GM19324 (cell line): ENCODE measurements at regions not wholly inside any gene's neighbourhood (a gene's known extent, or its start where the extent isn't known, plus 50 kb on each side); places are given as distances from the start of the nearest gene placed in this dataset.
A peak's percentile ranks its signal among the peaks of the same experiment; 100 is the strongest.

Source experiments
- ATAC-seq: cut with Tn5 transposase; IDR thresholded peaks from one replicate; pipeline ENCODE4 v1.9.1; 2021; ENCODE audit warnings: mild to moderate bottlenecking, moderate library complexity; ENCODE audit not compliant: unreplicated experiment, low FRiP score

DNA sequence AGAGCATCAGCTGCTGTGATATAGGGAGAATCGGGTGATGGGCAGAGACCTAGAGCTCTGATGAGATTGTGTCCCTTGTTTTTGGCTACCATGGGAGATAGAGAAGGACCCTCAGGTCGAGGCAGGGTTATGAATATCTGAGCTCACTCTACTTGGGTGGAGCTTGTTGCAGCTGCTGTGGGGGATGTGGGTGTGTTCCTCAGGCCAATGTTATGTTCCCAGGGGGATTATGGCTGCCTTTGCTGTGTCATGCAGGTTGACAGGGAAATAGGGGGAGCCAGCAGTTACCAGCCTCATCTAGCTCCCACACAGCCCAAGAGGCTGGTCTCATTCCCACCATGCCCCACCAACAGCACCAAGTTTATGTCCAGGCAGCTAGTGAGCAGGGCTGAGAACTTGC, 131.5 kb downstream of the TRIM42 start:
- ATAC-seq, result no peak

DNA sequence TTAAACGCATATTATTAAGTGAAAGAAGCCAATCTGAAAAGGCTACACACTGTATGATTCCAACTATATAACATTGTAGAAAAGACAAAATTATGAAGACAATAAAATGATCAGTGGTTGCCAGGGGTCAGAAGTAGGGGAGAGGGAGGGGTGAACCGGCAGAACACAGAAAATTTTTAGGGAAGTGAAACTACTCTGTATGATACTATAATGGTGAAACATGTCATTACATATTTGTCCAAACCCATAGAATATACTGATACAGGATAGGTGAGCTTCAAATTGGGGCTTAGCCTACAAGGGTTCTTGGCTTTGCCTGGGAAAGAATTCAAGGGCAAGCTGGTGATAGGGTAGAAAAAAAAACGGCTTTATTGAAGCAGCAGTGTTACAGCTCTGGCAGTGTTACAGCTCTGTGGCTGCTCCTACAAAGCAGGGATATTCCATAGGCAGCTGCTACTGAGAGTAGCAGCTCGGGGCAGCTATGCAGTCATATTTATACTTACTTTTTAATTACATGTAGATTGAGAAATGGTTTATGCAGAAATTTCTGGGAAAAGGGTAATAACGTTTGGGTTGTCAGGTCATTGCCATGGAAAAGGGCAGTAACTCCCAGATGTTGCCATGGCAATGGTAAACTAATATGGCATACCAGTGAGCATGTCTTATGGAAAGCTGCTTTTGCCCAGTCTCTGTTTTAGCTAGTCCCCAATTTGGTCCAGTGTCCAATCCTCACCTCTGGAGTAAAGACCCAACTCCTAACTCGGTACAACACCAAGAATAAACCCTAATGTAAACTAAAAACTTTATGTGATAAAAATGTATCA, 125.1 kb upstream of the SLC25A36 start:
- peak; percentile 88 for ATAC-seq

DNA sequence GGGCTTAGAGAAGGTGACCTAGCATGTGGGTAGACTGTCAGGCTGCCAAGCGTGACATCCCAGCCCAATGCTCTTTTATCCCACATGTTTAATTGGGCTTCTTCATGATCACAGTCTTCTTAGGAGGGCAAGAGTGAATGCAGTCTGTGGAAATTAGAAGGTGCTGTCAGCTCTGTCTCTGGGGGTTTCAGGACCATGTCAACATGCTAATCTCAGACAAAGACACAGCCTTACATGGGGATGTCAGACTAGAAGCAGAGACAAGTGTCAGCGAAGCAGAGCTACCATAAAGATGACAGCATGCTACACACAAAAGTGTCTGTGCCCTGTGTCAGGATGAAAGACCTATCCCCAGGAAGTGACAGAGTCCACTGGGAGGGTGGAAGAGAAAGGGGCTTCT, 120.1 kb upstream of the SLC25A36 start:
- no peak for ATAC-seq

DNA sequence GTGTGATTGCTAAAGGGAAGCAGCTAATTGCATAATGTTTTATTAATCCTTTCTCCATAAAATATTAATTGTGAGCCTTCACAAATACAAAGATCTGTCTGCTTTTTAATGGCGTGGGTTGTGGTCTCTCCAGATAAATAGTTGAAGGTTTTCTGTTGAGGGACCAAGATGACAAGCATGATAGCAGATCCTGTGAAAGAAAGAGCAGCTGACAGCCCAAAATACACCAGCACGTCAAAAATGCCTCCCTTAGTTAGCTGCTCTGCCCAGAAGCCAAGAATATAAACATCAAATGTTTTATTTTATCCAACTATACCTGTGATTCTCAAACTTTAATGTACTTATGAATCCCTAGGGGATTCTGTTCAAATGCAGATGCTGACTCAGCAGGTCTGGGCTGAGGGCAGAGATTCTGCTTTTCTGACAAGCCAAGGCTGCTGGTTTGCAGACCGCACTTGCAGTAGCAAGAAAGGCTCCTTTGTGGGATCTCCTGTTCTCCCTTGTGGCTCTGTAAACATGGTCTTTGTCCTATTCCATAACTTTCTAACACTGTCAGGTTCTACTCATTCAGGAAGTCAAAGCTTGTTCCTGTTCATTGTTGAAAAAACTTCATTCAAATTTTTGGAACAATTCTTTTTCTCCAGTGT, 119.1 kb upstream of the SLC25A36 start:
- ATAC-seq, result no peak

DNA sequence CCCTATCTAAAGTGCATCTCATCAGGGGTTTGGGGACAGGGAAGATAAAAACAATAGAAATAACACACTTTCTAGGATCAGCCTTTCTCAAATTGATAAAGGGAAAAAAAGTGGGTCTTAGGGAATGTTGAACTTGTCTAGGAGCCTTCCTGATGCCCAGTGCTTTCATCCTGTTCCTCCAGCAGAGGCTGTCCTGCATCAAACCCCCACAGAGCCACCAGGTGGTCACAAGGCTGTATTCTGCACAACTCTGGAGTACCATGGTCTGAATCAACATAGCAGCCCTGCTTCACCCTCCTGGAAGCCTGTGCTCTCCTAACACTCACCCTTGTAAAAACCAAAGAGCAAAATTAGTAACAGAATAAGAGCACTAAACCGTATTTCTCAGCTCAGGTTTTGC, 118.5 kb upstream of the SLC25A36 start:
- no peak for ATAC-seq

DNA sequence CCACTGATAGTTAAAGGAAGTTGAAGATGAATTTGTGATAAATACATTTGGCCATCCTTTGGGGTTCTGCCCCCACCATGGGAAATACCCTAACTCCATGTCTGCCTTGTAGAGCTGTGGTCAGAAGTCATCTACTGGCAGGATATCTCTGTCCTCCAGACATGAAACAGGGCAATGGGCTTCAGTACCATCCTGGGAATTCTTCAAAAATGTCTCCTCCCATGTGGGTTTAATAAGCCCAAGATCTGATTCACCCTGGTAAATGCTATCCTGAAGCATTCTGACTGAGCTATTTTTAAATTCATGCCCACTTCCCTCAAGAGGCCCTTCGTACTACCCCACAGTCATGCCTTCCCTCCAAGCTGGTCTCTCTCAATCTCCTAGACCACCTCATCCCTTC, 113.7 kb upstream of the SLC25A36 start:
- no peak for ATAC-seq

DNA sequence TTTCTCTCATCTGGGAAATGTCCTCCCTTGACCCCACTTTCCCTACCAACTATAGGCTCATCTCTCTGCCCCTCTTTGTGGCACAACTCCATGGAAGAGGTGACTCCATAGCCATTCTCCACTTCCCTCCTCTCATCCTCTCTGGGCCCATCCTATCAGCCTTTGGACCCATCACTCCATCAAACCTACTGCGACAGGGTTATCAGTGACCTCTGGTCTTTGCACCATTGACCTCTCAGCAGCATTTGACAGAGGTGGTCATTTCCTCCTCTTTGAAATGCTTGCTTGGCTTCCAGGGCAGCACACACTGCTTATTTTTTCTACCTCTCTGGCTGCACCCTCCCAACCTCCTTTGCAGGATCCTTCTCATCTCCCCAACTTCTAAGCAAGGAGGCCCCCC, 113.1 kb upstream of the SLC25A36 start:
- no peak for ATAC-seq

DNA sequence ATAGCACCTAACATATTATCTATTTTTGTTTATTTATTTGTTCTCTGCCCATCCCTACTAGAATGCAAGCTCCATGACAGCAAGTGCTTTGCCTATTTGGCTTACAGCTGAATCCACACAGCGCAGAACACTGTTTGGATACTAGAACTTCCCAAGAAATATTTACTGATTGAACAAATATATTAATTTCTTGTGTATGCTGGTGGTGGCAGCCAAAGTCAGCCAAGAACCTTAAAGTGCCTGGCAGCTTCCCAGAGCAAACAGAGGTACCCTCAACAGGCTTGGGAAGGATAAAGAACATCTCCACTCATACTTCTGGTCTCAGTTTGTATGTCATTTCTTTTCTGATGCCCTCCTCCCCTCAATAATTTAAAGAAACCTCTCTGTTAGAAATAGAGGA, 111.8 kb upstream of the SLC25A36 start:
- ATAC-seq, result no peak

DNA sequence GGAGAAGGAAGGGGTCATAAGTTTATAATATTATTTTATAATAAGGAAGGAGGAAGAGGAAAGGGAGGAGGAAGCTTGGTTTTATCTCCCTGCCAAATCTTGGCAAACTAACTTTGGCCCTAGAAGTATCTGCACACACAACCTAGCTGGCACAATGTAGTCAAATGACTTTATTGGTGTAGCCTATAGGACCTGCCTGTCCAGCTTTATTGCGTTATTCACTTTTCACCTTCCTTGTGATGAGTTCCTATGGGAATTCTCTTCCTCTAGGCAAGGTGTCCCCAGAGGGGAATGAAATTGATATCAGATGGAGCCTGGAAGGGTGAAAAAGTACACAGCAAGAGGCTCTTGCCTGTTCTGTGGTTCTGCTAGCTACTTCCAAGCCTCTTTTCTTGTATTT, 111.2 kb upstream of the SLC25A36 start:
- ATAC-seq, result no peak

DNA sequence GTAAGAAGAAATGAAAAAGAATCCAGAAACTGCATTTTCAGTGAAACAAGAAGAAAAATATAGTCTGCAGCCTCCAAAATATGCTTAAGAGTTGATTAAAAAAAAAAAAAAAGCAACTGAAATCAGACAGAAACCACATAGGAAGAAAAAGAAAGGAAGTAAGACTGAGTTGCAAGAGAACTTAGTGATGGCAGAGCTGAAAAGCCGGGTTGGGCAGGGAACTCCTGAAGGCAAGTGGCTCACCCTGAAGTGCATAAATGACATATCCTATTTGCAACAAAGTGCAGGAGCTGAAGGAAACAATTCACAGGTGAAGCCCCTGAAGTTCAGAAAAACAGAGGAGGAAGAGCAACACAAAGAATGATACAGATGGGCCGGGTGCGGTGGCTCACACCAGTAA, 108.8 kb upstream of the SLC25A36 start:
- ATAC-seq, result peak; percentile 65

DNA sequence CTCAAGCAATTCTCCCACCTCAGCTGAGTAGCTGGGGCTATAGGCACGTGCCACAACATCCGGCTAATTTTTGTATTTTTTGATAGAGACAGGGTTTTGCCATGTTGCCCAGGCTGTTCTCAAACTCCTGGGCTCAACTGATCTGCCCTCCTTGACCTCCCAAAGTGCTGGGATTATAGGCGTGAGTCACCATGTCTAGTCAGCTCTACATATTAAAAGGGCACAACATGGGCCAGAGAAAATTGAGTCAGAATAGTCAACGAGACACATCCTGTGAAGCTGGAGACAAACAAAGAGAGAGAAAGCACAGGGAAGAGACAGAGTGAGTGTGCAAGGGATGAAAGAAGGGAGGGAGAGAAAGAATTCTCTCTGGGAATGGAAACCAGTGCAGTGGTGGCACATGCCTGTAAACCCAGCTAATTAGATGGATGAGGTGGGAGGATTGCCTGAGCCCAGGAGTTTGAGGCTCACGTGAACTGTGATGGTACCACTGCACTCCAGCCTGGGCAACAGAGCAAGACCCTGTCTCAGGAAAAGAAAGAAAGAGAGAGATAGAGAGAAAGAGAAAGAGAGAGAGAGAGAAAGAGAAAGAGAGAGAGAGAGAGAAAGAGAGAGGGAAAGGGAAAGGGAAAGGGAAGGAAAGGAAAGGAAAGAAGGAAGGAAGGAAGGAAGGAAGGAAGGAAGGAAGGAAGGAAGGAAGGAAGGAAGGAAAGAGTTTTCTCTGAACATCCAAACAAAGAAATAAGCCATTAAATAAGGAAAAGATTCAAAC, 107.2 kb upstream of the SLC25A36 start:
- no peak for ATAC-seq

DNA sequence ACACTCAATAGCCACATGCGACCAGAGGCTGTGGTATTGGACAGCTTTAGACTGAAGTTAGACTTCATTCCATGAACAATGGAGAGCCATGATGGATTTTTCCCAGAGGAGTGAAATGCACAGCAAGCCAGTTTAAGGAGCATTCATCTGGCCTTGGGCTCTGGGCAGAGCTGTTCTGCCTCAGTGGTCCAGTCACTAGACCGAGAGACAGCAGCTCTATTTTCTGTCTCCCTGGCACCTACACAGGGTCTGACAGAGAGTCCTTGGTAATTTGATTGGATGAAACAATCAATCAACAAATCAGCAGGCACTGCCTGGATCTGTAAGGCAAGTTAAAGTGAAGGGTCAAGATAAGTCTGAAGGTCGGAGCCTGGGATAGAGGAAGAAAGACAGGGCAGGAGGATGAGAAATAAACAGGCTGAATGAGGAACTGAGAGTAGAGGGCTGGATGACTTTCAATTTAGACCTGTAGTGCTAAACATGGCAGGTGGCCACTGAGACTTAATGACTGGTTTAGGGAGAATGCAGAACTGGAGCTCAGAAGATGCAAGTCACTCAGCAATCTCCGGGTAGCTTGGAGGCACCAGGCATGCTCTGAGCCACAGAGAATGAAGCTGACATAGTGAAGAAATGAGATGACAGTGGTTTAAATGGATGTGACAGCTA, 98.5 kb upstream of the SLC25A36 start:
- ATAC-seq, result peak; percentile 86

DNA sequence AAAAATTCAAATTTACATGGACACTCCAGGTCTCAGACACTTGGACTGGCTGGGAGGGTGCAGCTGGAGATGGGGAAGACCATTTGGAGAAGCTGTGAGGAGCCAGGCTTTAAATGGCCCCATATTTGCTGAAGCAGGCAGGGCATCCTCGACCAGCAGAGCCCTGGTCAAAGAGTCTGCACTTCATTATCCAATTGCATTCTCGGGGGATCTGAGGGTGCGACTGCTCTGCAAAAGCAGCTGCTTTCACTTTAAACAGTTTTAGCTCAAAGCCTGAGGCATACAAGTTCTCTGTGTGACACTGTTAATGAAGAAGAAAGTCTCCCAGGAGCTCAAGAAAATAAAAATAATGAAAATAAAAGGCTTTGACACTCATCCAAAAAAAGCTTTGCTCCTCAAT, 98.0 kb upstream of the SLC25A36 start:
- peak; percentile 11 for ATAC-seq

DNA sequence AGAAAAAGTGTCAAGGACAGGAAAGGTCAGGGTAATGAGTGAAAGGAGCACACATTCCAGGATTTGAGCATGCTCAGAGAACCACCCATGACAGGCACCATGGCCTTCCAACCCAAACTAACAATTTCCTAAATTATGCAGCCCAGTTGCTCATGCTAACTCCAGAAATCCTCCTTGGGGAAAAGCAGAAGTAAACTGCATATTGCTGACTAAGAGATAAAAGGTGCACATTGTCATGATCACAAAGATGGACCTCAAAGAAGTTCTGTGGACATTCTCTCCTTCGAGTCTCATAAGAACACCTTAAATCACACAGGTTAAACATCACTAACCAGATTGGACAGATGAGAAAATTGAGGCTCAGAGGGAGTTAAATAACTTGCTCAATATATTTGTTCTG, 97.6 kb upstream of the SLC25A36 start:
- no peak for ATAC-seq

DNA sequence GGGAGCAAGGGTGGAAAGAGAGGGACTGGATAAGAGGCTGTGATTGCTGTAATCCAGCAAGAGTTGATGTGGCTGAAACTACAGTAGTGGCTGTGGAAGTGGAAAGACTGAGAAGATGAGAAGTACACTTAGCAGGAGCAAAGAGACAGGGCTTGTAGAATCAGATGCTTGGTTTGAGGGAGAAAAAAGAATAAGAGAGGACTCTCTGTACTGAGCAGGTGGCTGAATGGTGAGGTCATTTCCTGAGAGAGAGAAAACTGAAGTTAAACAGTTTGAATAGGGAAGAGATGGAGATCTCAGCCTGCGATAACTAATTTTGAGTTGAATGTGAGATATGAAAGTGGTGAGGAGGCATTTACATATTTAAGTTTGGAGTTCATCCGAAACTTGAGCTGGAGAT, 95.8 kb upstream of the SLC25A36 start:
- ATAC-seq, result peak; percentile 36

DNA sequence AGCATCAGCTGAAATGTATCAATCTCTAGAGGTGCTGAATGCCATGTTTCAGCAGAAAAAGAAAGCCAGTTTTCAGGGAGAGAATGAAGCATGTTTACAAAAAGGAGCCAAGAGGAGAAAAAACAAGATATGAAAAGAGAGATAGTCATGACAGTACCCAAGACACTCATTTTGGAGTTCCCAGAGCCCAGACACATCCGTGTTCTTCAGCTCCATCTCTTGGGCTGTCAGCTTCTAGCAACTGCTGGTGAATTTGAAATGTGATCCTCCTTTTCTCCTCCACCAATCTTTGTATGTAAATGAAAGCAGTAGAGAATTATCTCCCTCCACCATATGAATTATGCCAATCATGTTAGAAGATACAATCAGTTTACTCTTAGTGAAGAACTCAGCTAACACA, 93.0 kb upstream of the SLC25A36 start:
- ATAC-seq, result no peak

DNA sequence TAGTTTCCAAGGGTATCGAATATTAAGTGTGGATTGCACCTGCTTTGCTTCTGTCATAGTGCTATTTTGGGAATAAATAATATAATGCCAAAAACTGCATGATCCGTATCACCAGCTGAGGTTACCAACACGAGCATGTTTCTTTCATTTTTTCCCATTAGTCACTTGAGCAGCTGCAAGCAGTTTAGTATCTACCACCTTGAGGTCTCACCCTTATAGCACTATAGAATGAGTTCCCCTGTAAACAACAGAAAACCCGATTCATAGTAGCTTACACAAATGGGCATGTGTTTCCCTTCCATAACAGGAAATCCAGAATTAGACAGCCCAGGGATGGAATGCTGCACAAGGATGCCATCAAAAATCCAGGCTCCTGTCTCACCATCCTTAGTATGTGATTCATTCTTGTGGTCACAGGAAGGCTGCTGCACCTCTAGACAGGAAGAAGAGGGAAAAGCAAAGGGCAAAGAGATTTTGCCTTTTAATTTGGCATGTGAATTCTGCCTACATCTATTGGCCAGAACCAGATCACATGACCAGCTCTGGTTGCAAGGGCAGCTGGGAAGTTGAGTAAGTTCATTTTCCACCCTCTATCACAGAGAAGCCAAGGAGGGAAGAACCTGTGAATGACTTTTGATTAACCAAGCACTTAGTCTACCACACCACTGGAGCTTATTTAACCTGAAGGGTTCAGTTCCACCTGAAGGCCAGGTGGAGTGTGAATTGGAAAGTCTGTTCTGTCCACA, 91.3 kb upstream of the SLC25A36 start:
- ATAC-seq, result no peak

DNA sequence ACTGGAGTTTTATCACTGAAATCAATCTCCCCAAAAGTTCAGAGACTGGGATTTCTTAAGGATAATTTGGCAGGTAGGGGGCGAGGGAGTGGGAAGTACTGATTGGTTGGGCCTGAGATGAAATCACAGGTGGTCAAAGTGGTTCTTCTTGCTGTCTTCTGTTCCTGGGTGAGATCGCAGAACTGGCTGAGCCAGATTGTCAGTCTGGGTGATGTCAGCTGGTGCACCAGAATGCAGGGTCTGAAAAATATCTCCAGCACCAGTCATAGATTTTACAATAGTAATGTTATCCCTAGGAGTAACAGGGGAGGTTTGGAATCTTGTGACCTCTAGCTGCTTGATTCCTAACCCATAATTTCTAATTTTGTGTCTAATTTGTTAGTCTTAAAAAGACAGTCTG, 86.7 kb upstream of the SLC25A36 start:
- no peak for ATAC-seq

DNA sequence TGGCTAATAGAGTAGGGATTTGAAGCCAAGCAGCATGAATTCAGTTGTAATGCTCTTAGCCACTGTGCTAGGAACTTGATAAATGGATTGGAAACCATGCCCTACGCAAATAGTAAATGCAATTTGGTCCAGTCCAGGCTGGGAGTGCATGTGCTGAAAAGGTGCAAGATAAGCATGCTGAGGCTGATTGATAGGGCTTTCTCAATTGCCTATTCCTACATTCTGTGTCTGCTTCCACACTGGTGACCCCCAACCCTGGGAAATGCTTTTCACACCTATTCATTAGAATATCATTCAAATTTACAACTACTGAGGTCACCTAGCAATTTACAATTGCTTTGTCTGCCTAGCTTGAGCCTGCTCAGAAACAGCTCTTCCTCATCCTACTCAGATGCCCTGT, 84.7 kb upstream of the SLC25A36 start:
- no peak for ATAC-seq

DNA sequence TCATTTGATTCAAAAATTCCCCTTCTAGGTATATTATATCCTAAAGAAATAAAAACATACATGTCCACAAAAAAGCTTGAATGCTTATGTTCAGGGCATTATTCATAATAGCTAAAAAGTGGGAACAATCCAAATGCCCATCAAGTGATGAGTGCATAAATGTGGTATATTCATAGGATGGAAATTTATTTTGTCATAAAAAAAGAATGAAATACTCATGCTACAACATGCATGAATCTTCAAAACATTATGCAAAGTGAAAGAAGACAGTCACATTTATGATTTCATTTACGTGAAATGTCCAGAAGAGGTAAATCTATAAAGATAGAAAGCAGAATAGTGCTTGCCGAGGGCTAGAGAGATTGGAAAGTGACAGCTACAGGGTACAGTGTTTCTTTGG, 83.6 kb upstream of the SLC25A36 start:
- ATAC-seq, result no peak
